Activated T-helper 1 cell treated with anti-CD3 and anti-CD28 coated beads, Interleukin-12 subunit alpha, Interleukin-12 subunit beta, Interleukin-2, Interleukin-4 antibody, amounts not matched to agents 30 ng/mL and 10 ng/mL and 1 ng/mL, durations not matched to agents 14 hours and 24 hours and 36 hours (primary cell): ENCODE measurements at regions not wholly inside any gene's neighbourhood (a gene's known extent, or its start where the extent isn't known, plus 50 kb on each side); places are given as distances from the start of the nearest gene placed in this dataset.
A peak's percentile ranks its signal among the peaks of the same experiment; 100 is the strongest.

ENCODE experiments used
- DNase-seq: peaks from one replicate; pipeline ENCODE4 v3.0.0; 2021; ENCODE audit warnings: low spot score
- H3K27ac Mint-ChIP-seq: one replicate; pipeline ENCODE4 v1.8.0; 2021; ENCODE audit warnings: mild to moderate bottlenecking, mixed read lengths
- H3K27me3 Mint-ChIP-seq: one replicate; pipeline ENCODE4 v1.8.0; 2022; ENCODE audit warnings: mild to moderate bottlenecking, moderate library complexity, mixed read lengths; ENCODE audit not compliant: insufficient read depth
- H3K36me3 Mint-ChIP-seq: one replicate; pipeline ENCODE4 v1.8.0; 2021; ENCODE audit warnings: low read depth, mixed read lengths
- H3K4me1 Mint-ChIP-seq: one replicate; pipeline ENCODE4 v1.8.0; 2021; ENCODE audit warnings: low read depth, mixed read lengths
- H3K4me3 Mint-ChIP-seq: one replicate; pipeline ENCODE4 v1.8.0; 2021; ENCODE audit warnings: mild to moderate bottlenecking, moderate library complexity, mixed read lengths
- H3K9me3 Mint-ChIP-seq: one replicate; pipeline ENCODE4 v1.8.0; 2021; ENCODE audit warnings: mixed read lengths
- intact Hi-C: fragments of 100-400 bp; cut with micrococcal nuclease; formaldehyde crosslinking; loops from one replicate; pipeline ENCODE4 v1.15.1; 2024

DNA sequence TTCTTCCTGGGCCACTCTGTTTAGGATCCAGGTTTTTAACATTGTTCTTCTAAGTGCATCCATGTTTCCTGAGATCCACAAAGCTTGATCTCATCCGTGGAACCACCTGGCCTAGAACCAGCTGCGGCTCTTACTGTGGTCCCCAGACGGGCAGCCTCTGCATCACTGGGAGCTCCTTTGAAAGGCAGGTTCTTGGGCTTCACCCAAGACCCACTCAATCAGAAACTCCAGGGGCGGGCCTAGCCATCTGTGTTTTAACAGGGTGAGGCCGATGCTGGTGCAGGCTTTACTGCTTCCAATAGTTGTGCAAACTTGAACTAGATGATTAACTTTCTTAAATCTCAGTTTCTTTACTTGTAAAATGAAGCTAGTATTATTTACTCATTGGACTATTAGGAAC lies 605.7 kb downstream of the FGF9 start:
- H3K4me1 Mint-ChIP-seq = peaks cover 4% of the 10 kb centered on the region
- no peaks in the 10 kb centered on the region for H3K36me3 Mint-ChIP-seq
- H3K27ac Mint-ChIP-seq = no peak overlapping the region
- no peak overlapping the region for H3K4me3 Mint-ChIP-seq
- intact Hi-C loops = no loop called here
- no peaks in the 10 kb centered on the region for H3K9me3 Mint-ChIP-seq
- no peak for DNase-seq
- H3K27me3 Mint-ChIP-seq = peaks cover 2% of the 10 kb centered on the region

DNA sequence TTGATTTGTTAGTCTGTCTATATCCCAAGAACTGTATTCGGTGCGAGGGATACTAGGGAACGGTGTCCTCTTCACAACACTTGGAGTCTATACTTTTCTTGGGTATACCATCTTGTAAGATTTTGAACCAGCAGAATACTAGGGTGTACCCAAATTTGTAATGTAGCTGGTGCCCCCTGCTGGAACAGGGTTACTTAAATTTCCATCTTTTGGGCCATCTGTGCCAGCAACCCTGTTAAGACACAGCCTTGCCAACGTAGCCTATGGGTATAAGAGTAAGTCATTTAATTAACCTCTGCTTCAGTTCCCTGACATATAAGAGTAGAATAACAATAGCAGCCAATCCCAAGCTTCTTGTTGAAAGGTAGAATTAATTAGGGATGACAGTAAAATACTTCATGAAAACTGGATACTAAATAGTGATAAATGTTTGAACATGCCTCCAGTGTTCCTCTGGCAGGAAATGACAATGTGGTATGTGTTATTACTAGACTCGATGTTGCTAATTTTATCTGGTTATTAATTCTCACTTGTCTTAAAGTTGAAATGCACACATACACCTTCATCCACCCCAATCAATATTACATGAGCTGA lies 607.6 kb downstream of the FGF9 start:
- Mint-ChIP-seq H3K27ac (no peak overlapping the region), H3K4me3 (no peak overlapping the region), H3K36me3 (no peaks in the 10 kb centered on the region), H3K27me3 (peaks cover 2% of the 10 kb centered on the region), H3K4me1 (peaks cover 4% of the 10 kb centered on the region), H3K9me3 (no peaks in the 10 kb centered on the region)
- intact Hi-C loops = loop anchor here (1.0 kb wide), 5 partner anchors 219 to 640 kb away; partner anchors contain the start of gene FGF9
- peak; percentile 14 for DNase-seq

DNA sequence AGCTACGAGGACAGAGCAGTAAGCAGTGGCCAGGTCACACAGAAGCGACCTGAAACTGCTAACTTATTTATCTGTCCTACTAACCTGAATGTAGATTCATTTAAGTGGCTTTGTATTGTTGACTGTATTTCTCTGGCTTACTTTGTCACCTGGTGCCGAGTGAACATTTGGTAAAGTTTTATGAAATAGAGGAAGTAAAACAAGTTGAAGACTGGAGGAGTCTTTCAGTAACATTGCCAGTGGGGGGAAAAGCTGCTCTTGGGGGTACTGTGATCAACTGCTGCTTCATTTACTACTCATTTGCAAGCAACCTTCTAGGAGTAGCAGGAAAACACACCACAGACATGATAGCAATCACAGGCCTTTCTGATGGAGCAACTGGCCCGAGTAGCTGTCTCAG lies 615.0 kb downstream of the FGF9 start:
- H3K4me3 Mint-ChIP-seq = no peak overlapping the region
- H3K4me1 Mint-ChIP-seq = no peaks in the 10 kb centered on the region
- H3K36me3 Mint-ChIP-seq = no peaks in the 10 kb centered on the region
- H3K27ac Mint-ChIP-seq = no peak overlapping the region
- no peak for DNase-seq
- no peaks in the 10 kb centered on the region for H3K9me3 Mint-ChIP-seq
- no peaks in the 10 kb centered on the region for H3K27me3 Mint-ChIP-seq
- intact Hi-C loops = no loop called here

- DNase-seq = no peak
- Mint-ChIP-seq H3K27me3 (no peaks in the 10 kb centered on the region), H3K4me1 (no peaks in the 10 kb centered on the region), H3K36me3 (no peaks in the 10 kb centered on the region), H3K9me3 (no peaks in the 10 kb centered on the region), H3K27ac (no peak overlapping the region), H3K4me3 (no peak overlapping the region)
- intact Hi-C loops = no loop called here
These were observed 615.5 kb downstream of the FGF9 start for GRCh38 chr13:22286338-22286737.

- Mint-ChIP-seq H3K27ac (no peak overlapping the region), H3K27me3 (no peaks in the 10 kb centered on the region), H3K4me1 (no peaks in the 10 kb centered on the region), H3K9me3 (no peaks in the 10 kb centered on the region), H3K4me3 (no peak overlapping the region), H3K36me3 (no peaks in the 10 kb centered on the region)
- intact Hi-C loops = no loop called here
- no peak for DNase-seq
These were observed 616.6 kb downstream of the FGF9 start for GRCh38 chr13:22287343-22287920.

DNA sequence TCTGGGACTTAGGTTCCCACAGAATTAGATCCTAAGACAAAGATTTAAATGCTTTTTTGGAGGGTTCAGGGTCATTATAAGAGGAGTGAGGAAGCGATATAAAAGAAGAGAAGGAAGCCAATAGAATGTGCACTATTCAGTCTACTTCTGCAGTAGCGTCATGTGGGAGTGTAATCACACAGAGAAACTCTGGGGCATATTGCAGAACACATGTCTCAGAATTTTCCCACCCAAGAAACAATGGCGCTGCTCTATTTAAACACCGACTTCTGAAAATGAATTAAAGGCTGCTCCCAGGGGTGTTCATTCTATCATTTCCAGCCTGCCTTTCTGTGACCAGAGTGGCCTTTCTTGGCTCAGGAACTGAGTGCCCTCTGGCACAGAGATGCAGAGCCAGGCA lies 617.6 kb downstream of the FGF9 start:
- Mint-ChIP-seq H3K27ac (no peak overlapping the region), H3K4me3 (no peak overlapping the region), H3K9me3 (no peaks in the 10 kb centered on the region), H3K36me3 (no peaks in the 10 kb centered on the region), H3K27me3 (no peaks in the 10 kb centered on the region), H3K4me1 (no peaks in the 10 kb centered on the region)
- intact Hi-C loops = no loop called here
- no peak for DNase-seq

DNA sequence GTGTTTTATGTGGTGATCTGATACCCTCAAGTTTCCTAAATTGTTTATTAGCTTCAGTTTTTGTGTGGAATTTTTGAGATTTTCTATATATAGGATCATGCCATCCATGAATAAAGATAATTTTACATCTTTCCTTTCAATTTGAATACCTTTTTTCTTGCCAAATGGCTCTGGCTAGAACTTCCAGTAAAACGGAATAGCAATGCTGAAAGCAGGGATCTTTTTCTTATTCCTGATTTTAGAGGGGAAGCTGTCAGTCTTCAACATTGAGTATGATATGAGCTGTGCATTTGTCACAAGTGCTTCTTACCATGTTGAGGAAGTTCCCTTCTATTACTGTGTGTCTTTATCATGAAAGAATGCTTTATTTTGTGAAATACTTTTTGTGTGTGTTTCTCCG lies 618.8 kb downstream of the FGF9 start:
- H3K9me3 Mint-ChIP-seq = no peaks in the 10 kb centered on the region
- no peaks in the 10 kb centered on the region for H3K36me3 Mint-ChIP-seq
- no peaks in the 10 kb centered on the region for H3K4me1 Mint-ChIP-seq
- intact Hi-C loops = no loop called here
- no peak overlapping the region for H3K4me3 Mint-ChIP-seq
- H3K27me3 Mint-ChIP-seq = no peaks in the 10 kb centered on the region
- DNase-seq = no peak
- H3K27ac Mint-ChIP-seq = no peak overlapping the region

GRCh38 chr13:22298530-22298929 lies 627.7 kb downstream of the FGF9 start:
- no peak for DNase-seq
- intact Hi-C loops = no loop called here
- H3K27me3 Mint-ChIP-seq = no peaks in the 10 kb centered on the region
- no peaks in the 10 kb centered on the region for H3K4me1 Mint-ChIP-seq
- H3K4me3 Mint-ChIP-seq = no peak overlapping the region
- H3K27ac Mint-ChIP-seq = no peak overlapping the region
- H3K36me3 Mint-ChIP-seq = no peaks in the 10 kb centered on the region
- peaks cover 17% of the 10 kb centered on the region for H3K9me3 Mint-ChIP-seq

GRCh38 chr13:22311734-22312404 lies 641.0 kb downstream of the FGF9 start:
- peaks cover 1% of the 10 kb centered on the region for H3K27me3 Mint-ChIP-seq
- no peaks in the 10 kb centered on the region for H3K36me3 Mint-ChIP-seq
- no peak overlapping the region for H3K27ac Mint-ChIP-seq
- no peak for DNase-seq
- peaks cover 8% of the 10 kb centered on the region for H3K9me3 Mint-ChIP-seq
- no peaks in the 10 kb centered on the region for H3K4me1 Mint-ChIP-seq
- H3K4me3 Mint-ChIP-seq = no peak overlapping the region
- intact Hi-C loops = no loop called here

- peaks cover 7% of the 10 kb centered on the region for H3K9me3 Mint-ChIP-seq
- H3K4me1 Mint-ChIP-seq = no peaks in the 10 kb centered on the region
- H3K4me3 Mint-ChIP-seq = no peak overlapping the region
- no peak for DNase-seq
- no peaks in the 10 kb centered on the region for H3K36me3 Mint-ChIP-seq
- peaks cover 1% of the 10 kb centered on the region for H3K27me3 Mint-ChIP-seq
- intact Hi-C loops = no loop called here
- no peak overlapping the region for H3K27ac Mint-ChIP-seq
These were observed 641.5 kb downstream of the FGF9 start for GRCh38 chr13:22312405-22312803.

- Mint-ChIP-seq H3K36me3 (no peaks in the 10 kb centered on the region), H3K27me3 (peaks cover 1% of the 10 kb centered on the region), H3K4me1 (no peaks in the 10 kb centered on the region), H3K27ac (no peak overlapping the region), H3K9me3 (peaks cover 11% of the 10 kb centered on the region), H3K4me3 (no peak overlapping the region)
- intact Hi-C loops = no loop called here
- no peak for DNase-seq
These were observed 645.7 kb downstream of the FGF9 start for GRCh38 chr13:22316494-22317025.

DNA sequence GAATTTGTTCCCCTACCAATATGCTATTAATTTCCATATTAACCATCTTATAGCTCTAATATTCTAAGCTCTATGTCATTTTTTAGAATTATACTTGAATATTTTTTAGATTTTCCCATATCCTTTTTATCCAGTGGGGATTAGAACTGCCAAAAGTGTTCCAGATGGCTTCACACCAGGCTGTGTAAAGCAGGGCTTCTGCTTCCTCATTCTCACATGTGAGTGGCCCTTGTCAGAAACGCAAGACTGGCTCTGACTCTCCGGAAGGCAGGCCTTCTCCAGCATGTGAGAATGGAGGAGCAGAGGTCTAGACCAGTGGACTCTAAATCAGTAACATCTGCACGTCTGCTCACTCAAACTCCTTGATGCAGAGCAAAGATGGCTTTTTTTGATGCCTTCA lies 650.1 kb downstream of the FGF9 start:
- DNase-seq = no peak
- Mint-ChIP-seq H3K27ac (no peak overlapping the region), H3K36me3 (no peaks in the 10 kb centered on the region), H3K27me3 (no peaks in the 10 kb centered on the region), H3K9me3 (peaks cover 8% of the 10 kb centered on the region), H3K4me1 (no peaks in the 10 kb centered on the region), H3K4me3 (no peak overlapping the region)
- intact Hi-C loops = no loop called here

DNA sequence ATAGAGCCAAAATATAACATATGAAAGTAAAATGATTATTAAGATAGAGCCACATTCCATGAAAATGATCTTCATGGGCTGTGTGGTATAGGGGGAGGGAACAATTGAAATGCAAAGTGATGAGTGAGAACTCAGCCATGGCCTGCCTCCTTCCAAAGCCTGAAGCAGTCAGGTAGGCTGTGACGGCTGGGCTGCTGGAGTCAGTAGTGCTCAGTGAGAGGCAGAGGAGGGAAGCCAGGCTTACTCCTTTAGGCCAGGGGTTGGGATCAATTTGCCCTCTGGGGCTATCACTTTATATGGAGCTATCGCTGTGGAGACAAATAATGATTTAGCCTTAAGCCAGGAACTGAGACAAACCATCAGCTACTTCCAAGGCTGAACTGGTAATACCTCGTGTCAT lies 654.9 kb downstream of the FGF9 start:
- H3K9me3 Mint-ChIP-seq = no peaks in the 10 kb centered on the region
- H3K36me3 Mint-ChIP-seq = no peaks in the 10 kb centered on the region
- H3K4me1 Mint-ChIP-seq = no peaks in the 10 kb centered on the region
- H3K27me3 Mint-ChIP-seq = no peaks in the 10 kb centered on the region
- DNase-seq = no peak
- intact Hi-C loops = no loop called here
- no peak overlapping the region for H3K4me3 Mint-ChIP-seq
- H3K27ac Mint-ChIP-seq = no peak overlapping the region
